HG03175 (cell line): ENCODE measurements at regions not wholly inside any gene's neighbourhood (a gene's known extent, or its start where the extent isn't known, plus 50 kb on each side); places are given as distances from the start of the nearest gene placed in this dataset.
"Not testable (repeated sequence)": the region's sequence is repeated elsewhere in the genome, so short reads cannot be mapped to it uniquely, and the experiment has no call there.

Source experiments
- ATAC-seq: cut with Tn5 transposase; IDR thresholded peaks from one replicate; pipeline ENCODE4 v1.9.1; 2021; ENCODE audit warnings: mild to moderate bottlenecking, moderate library complexity; ENCODE audit not compliant: unreplicated experiment

DNA sequence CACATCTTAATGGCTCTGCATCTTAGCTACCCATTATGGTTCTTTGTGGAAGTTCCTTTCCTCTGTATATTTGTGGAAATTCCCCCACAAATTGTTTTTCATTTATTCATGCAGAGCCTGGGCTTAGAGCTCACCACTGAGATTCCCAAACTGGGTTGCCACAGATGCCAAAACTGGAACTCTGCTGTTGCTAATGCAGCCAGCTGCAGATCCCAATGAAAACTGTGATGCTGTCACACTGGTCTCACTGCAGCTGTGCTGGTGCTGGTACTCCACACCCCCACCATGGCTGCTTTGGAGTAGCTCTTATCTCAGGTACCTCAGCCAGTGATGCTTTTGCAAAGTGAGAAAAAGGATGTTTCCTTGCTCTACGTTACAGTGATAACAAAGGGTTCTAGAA lies 87.7 kb downstream of the DCK start:
- no peak for ATAC-seq

DNA sequence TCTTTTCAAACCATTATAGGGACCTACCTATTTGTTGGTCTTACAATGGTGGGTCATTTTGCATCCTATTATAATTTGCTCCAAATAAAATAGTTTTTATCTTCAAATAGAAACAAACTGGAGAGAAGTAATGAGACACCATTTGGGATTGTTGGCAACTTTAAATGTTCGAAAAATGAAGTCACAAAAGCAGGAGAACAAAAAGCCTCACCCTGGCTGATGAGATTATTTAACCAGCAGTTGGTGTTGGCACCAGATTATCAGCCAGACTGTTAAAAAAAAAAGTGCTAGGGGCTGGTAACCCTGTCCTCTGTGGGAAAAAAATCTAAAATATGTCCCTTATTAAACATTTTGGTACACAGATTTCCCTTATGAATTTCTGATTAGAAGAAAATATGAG lies 100.3 kb downstream of the DCK start:
- no peak for ATAC-seq

DNA sequence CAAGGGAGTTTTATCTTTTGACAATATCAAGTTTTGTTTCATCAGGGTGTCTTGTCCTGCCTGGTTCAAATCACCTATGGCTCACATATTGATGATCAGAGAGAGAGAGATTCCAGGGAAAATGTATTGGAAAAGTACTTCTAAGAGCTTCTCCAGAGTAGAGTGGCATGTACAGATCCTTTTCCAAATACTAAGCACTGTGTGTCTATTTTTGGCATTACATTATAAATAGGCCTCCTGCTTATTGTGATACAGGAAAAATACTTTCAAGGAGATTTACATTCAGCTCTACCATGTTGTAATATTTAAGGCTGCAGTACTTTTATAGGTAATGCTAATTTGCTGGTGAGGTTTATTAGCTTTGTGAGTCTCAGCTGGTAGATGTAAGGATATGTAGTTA lies 100.8 kb downstream of the DCK start:
- no peak for ATAC-seq

DNA sequence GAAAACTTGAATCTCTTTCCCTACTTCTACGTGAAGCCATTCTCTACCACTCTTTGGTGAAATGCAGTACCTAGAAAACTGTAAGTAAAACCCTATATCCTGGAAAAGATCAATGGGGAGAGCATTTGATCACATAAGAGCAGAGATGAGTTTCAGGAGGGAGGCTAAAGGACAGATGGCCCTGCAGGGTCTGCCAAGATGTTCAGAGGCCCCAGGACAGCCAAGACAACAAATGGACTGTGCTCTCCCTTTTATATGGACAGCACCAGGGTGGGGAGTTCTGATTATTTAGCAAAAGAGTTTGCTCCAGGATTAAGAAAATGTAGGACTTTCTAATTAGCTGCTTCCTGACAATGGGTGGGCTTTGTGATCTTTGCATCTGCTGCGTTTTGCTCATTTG lies 101.7 kb downstream of the DCK start:
- no peak for ATAC-seq

DNA sequence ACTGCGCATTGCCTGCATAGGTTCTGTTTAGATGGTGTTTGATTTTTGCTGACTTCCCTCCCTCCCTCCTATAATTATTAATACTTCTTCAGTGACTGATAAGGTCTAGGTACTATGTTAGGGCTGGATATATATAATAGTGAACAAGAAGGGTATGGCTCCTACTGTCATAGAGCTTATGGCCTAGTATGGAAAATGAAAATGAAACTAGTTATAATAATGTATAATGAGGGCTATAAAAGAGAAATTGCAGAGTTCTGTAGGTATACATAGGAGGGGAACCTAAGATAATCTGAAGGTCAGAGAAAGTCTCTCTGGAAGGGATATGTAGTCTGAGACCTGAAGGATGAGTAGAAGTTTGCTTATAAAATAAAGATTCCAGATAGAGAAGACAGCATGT lies 102.1 kb downstream of the DCK start:
- ATAC-seq = no peak

DNA sequence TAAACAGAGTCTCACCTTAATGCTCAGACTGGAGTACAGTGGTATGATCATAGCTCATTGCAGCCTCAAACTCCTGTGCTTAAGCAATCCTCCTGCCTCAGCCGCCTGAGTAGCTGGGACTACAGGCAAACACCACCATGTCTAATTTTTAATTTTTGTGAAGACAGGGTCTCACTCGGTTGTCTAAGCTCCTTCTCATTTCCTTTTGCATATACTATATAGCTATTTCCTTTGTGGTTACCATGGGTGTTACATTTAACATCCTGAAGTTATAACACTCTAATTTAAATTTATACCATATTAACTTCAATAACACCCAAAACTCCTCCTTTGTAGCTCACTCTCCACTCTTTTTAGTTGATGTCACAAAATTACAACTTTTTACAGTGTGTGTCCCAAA lies 114.3 kb downstream of the DCK start:
- ATAC-seq = no peak

DNA sequence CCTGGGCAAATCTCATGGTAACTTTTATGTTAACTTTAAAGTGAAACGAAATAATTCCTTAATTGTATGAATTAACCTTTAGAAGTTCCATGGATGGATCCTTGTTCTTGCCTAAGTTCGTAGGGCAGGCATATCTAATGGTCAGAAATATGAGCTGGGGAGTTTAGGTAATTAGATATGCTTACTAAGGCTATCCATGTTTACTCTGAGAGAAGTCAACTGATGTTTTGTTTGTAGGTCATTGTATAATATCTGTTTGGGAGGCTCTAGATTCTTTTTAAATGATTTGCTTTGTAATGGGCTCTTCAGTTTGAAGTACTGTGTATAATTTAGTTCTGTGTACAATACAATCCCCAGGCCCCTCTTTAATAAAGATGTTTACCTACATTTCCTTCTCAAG lies 117.0 kb downstream of the DCK start:
- ATAC-seq = no peak

DNA sequence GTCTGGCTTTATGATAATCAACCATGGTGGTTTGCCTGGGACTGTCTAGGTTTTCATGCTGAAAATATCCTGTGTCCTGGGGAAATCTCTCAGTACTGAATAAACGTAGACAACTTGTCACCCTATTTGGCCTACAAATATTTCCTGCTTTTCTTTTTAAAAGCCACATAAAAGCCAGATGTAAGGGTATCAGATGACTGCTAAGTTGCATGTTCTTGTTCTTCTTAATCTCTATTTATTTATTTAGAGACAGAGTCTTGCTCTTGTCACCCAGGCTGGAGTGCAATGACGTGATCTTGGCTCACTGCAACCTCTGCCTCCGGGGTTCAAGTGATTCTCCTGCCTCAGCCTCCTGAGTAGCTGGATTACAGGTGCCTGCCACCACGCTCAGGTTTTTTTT lies 117.7 kb downstream of the DCK start:
- not testable (repeated sequence) for ATAC-seq

DNA sequence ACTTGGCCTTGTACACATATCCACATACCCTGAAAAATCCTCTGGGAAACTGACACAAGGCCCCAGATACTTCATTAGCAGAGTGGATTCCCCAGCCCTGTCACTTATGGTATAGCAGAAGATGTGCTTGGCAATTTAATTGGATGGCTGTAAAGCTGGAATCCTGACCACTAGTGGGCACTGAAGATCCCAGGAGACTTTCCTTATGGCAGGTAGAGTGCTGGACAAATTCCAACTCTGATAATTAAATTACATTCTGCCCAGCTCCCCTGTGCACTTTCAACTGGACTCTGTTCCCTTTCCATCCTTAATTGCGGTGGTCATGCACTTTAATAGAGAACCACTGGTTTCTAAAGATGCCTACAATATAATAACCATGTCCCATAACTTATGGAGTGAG lies 119.8 kb downstream of the DCK start:
- ATAC-seq = no peak

DNA sequence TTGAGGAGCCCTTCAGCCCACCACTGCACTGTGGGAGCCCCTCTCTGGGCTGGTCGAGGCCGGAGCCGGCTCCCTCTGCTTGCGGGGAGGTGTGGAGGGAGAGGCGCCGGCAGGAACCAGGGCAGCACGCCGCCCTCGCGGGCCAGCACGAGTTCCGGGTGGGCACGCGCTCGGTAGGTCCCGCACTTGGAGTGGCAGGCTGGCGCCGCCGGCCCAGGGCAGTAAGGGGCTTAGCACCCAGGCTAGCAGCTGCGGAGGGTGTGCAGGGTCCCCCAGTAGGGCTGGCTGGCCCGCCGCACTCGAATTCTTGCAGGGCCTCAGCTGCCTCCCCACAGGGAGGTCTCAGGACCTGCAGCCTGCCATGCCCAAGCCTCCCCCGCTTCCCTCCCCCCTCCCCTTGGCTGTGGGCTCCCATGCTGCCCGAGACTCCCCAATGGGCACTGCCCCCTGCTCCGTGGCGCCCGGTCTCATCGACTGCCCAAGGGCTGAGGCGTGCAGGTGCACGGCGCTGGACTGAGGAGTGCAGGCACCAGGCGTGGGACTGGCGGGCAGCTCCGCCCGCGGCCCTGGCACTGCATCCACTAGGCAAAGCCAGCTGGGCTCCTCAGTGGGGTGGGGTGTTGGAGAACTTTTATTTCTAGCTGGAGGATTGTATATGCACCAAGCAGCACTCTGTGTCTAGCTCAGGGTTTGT lies 127.5 kb downstream of the DCK start:
- no peak for ATAC-seq

DNA sequence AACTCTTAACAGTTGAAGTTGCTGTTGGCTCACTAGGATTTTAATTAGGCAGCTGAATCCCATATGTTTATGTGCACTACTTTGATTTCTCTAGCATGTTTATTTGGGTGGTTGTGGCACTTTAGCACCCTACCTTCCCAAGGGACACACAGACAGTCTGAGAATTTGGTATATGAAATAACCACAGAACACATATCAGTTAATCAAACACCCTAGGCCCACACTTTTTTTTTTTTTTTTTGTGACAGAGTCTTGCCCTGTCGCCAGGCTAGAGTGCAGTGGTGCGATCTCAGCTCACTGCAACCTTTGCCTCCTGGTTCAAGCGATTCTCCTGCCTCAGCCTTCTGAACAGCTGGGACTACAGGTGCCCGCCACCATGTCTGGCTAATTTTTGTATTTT lies 130.5 kb downstream of the DCK start:
- no peak for ATAC-seq

DNA sequence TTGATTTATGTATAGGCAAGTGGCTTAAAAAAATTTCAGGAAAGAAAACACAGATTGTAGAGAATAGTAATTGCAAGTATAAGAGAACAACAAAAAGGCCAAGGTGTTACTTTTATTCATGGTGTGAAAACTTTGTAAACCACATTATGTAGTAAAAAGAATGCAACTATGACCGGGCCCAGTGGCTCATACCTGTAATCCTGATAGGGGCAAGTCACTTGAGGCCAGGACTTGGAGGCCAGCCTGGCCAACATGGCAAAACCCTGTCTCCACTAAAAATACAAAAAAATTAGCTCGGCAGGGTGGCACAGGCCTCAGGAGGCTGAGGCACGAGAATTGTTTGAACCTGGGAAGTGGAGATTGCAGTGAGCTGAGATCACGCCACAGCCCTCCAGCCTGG lies 131.7 kb downstream of the DCK start:
- no peak for ATAC-seq

DNA sequence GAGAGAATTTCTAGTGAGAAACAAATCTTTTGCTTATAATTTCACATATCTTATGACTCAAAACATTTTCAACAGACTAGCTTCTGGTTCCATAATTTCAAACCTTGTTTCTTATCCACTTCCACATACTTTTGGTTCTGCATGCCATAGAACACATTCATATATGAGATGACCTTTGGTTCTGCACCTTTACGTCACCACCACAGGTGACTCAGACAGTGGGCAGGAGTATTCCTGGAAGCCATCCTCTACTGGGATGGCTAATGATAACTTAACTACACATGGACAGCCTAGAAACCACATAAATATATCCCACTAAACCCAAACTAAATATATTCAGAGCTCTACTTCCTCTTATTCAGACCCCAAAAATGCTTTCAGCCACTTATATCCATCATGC lies 133.3 kb downstream of the DCK start:
- ATAC-seq = no peak

DNA sequence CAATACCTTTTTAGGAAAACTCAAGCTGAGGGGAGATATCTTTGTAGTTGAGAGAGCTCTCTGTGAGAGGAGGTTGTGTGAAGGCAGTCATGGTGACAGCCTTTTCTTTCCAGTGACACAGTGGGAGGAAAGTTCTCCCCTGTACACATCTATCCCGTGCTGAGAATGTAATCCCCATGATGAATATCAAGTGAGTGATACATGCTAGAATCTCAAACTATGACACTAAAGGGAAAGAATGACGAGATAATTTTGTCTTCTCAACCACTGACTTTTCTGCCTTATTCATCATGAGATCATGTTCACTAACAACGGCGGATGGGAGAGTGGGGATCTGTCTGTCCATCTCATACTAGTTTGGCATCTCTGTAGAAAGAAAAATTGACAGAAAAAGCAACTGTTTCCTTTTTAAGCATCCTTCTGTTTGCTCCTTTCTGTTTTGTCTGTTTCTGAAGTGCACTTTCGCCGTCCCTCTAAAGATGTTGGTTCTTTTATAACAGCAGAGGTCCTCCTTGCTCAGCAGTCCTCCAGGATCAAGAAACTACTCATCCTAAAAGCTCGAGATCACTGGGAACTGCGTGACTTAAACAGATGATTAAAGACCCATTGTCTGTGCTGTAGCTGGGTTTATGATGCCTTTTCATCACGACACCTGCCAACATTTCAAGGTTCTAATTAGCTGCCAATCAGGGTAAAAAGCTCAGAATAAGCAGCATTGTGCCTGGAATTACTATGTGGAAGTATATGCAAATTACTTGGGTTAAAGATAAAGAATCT lies 137.6 kb downstream of the DCK start:
- no peak for ATAC-seq

DNA sequence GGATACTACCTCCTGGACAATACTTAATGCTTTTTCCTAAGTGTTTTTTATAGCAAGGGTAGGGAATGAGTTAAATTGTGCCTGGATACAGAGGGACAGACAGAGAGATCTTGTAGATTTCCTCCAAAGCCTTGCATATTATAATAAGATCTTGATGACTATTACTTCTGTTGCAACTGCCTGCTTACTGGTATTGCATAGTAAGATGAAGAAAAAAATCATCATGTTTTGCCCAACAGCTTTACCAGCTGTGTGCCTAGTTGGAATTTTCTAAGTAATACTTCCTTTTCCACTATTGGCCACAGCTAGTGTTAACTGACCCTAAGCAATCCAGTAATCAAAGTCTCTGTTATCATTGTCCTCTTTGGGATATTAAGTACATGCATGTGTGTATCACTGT lies 139.0 kb downstream of the DCK start:
- ATAC-seq = no peak

DNA sequence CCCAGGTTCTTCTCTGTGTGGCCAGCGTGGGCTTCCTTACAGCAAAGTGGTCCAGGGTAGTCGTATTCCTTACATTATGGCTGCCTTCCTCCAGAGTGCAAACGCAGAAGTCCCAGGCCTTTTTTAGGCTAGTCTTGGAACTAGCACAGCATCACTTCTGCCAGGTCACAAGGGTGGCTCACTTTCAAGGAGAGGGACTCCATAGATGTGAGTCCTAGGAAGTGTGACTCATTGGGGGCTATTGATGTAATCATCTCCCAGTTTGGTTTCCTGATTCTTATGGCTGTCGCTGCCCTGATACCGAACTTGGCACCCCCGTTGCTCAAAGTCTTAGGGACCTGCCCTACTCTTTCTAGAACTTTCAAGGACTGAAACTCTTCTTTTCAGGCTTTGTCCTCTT lies 140.0 kb downstream of the DCK start:
- no peak for ATAC-seq

DNA sequence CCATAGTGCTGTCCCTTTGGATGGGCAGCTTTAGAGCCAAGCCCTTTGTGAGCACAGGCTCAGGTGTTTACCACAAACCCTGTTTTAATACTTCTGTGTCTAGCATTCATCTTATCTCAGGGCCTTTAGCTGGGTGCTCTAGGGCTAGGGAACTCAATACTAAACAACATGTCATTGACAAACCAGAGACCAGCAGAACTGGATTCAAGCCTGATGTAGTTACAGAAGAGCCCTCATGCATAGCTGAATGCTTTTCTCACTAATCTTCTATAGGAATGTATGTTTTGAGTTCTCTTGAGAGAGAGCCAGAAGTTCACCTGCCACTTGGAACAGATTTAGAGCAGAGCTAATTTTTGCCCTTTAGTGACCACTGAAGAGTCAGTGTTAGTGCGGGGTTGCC lies 142.6 kb downstream of the DCK start:
- ATAC-seq = no peak

DNA sequence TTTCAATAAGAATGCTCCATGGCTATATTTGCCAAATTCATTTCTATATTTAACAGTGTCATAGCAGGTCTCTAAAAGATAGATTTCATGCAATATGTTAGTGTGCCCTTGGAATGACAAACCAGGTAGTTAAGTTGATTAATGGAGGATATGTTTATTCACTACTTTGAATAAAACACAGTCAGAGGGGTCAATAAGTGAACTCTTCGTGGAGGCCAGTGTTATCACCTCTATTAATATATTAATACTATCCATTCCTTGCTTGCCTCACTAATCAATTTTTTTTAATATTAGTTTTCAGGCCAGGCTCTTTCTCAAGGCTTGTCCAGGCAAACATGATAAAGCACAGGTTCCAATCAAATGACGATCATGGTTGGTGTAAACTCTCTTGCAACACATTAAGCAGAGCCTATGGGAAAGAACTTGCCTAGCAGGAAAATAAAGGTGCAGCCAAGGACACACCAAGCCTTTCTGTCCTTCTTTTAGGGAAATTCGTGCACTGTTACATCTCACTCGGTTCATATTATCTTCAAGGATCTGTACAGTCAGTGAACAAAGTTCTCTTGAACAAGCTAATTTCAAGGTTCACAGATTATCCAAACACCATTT lies 144.7 kb downstream of the DCK start:
- no peak for ATAC-seq

DNA sequence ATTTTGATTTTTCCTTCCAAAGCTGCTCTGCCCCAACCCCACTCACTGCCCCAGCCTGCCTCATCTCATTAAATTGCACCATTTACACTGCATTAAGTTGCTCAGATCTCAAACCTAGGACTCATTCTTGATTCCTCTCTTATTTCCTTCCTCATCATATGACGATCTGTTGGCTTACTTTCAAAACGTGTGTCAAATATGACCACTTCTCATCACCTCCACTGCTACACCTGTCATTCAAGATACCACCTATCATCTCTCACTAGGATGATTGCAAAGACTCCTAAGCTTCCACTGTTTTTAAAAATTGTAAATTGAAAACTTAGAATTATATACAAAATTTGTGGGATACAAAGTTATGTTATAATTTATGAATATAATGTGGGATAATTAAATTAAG lies 147.1 kb downstream of the DCK start:
- no peak for ATAC-seq

DNA sequence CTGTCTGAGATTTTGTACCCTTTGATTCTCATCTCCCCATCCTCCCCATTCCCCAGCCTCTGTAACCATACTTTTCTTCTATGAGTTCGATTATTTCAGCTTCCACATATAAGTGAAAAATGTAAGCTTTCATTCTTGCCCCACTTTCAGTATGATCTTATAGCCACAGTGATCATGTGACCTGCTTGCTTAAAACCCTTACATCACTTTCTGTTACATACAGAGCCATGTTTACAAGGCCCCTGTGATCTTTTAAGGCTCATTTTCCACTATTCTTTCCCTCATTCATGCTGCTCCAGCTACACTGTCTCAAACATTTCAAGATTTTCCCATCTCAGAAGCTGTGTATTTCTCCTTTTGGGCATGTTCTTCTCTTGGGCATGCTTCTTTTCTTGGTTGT lies 147.7 kb downstream of the DCK start:
- no peak for ATAC-seq

DNA sequence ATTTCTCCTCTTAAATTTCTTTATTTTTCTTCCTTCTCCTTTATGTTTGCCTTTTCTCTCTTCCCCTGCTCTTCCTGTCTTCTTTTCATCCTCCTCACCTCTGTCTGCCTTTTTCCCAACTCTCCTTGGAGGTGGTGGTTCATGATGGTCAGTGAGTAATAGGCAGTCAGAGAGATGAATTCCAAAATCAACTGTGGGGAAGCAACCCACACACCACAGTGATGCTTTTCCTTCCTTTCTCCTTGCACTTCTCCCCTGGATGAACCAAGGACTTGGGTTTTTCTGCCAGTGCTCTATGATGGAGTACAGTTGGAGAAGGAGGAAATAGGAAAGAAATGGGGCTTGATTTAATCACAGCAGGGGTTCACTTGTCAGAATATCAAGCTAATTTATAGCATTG lies 153.8 kb downstream of the DCK start:
- ATAC-seq = no peak

DNA sequence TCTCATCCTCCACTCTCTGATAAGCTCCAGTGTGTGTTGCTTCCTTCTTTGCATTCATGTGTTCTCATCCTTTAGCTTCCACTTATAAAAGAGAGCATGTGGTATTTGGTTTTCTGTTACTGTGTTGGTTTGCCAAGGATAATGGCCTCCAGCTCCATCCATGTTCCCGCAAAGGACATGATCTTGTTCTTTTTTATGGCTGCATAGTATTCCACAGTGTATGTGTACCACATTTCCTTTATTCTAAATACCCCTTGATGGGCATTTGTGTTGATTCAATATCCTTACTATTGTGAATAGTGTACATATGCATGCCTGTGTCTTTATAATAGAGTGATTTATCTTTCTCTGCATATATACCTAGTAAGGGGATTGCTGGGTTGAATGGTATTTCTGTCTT lies 155.1 kb downstream of the DCK start:
- ATAC-seq = no peak
